ENCODE measurements at regions not wholly inside any gene's neighbourhood (a gene's known extent, or its start where the extent isn't known, plus 50 kb on each side); places are given as distances from the start of the nearest gene placed in this dataset.

DNA sequence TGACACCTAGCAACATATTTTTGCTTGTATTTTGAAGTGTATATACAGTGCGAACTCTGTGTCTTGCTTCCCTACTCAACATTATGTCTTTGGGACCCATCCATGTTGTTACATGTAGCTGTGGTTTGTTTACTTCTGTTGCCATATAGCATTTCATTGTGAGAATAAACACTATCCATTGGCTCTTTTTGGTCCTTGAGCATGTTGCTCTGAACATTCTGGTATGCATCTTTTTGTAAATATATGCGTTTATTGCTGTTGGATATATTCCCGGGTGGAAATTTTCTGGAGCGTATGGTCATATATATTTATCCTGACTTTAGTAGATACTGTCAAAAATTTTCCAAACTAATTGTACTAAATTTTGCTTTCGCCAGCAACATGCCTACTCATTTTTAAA is 222.5 kb upstream of the SPTLC3 start:
- no peaks in the 10 kb centered on the region for H4K20me1 ChIP-seq (ENCODE audit: control insufficient read depth, insufficient read depth, low read depth, low read length)
- H3K27me3 ChIP-seq (ENCODE audit: control insufficient read depth, low read length), result no peaks in the 10 kb centered on the region
- H3K27ac ChIP-seq (ENCODE audit: low read depth, low read length), result no peak overlapping the region
- H3K4me2 ChIP-seq (ENCODE audit: low read length), result no peak overlapping the region
- no peaks in the 10 kb centered on the region for H3K79me2 ChIP-seq (ENCODE audit: control insufficient read depth, low read length)
- no peaks in the 10 kb centered on the region for H3K9me2 ChIP-seq (replicated peaks; ENCODE audit: control insufficient read depth, low read length)
- H3K36me3 ChIP-seq (ENCODE audit: control insufficient read depth, low read length), result no peaks in the 10 kb centered on the region
- H3K9me3 ChIP-seq (ENCODE audit: control insufficient read depth, insufficient read depth, low read length), result no peaks in the 10 kb centered on the region
- TF ChIP-seq CTCF (IDR thresholded peaks at IDR 0.05; ENCODE audit: low read depth, low read length, poor library complexity, severe bottlenecking) (no peak), EZH2phosphoT487 (IDR thresholded peaks at IDR 0.05; ENCODE audit: borderline replicate concordance, low read length) (no peak)
- no peak overlapping the region for H3K4me3 ChIP-seq (ENCODE audit: low read length)
- H3K4me1 ChIP-seq (ENCODE audit: control insufficient read depth, low read length), result no peaks in the 10 kb centered on the region
- no peaks in the 10 kb centered on the region for H3F3A ChIP-seq (ENCODE audit: control insufficient read depth, insufficient read depth)

DNA sequence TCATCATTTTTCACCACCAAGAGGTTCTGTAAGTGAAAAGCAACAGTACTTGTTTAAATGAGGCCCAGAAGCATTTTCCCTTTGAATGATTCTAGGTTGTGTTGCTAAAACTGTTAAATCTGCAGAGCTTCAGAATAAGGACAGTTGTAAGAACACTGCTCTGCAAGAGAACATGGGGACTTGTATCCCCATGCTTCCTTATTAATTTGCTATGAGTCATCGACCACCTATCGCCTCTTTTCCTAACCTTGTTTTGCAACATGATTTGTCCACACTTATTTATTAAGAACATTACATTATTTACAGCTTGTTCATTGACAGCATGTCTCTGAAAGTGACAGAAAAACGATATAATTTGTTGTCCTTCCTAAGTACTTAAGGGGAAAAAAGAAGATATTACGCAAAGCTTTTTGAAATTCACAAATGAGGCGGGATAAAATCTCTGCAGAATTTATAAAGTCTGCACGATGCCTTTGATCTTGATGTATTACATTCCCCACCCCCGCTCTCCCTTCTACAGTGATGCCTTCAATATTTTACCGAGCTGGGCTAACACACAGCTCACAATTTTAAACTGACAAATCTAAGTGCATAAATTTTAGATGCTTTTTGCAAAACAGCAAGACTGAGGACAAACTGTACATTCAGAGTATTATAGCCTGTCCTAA is 220.0 kb upstream of the SPTLC3 start:
- Histone ChIP-seq H3K27me3 (ENCODE audit: control insufficient read depth, low read length) (no peaks in the 10 kb centered on the region), H3K4me1 (ENCODE audit: control insufficient read depth, low read length) (no peaks in the 10 kb centered on the region)

GRCh38 chr20:12790859-12791258 is 217.9 kb upstream of the SPTLC3 start:
- no peaks in the 10 kb centered on the region for H3F3A ChIP-seq (ENCODE audit: control insufficient read depth, insufficient read depth)
- TF ChIP-seq CTCF (IDR thresholded peaks at IDR 0.05; ENCODE audit: low read depth, low read length, poor library complexity, severe bottlenecking), result no peak
- no peak for TF ChIP-seq EZH2phosphoT487 (IDR thresholded peaks at IDR 0.05; ENCODE audit: borderline replicate concordance, low read length)
- no peak overlapping the region for H3K4me3 ChIP-seq (ENCODE audit: low read length)
- H4K20me1 ChIP-seq (ENCODE audit: control insufficient read depth, insufficient read depth, low read depth, low read length), result no peaks in the 10 kb centered on the region
- H3K9me3 ChIP-seq (ENCODE audit: control insufficient read depth, insufficient read depth, low read length), result no peaks in the 10 kb centered on the region
- no peak overlapping the region for H3K4me2 ChIP-seq (ENCODE audit: low read length)
- no peak overlapping the region for H3K27ac ChIP-seq (ENCODE audit: low read depth, low read length)
- no peaks in the 10 kb centered on the region for H3K27me3 ChIP-seq (ENCODE audit: control insufficient read depth, low read length)
- no peaks in the 10 kb centered on the region for H3K9me2 ChIP-seq (replicated peaks; ENCODE audit: control insufficient read depth, low read length)
- H3K79me2 ChIP-seq (ENCODE audit: control insufficient read depth, low read length), result no peaks in the 10 kb centered on the region
- no peaks in the 10 kb centered on the region for H3K4me1 ChIP-seq (ENCODE audit: control insufficient read depth, low read length)
- H3K36me3 ChIP-seq (ENCODE audit: control insufficient read depth, low read length), result no peaks in the 10 kb centered on the region

More for the DNA sequence above, 220.0 kb upstream of the SPTLC3 start:
- Histone ChIP-seq H3K79me2 (ENCODE audit: control insufficient read depth, low read length) (no peaks in the 10 kb centered on the region), H3K9me3 (ENCODE audit: control insufficient read depth, insufficient read depth, low read length) (no peaks in the 10 kb centered on the region), H3K9me2 (replicated peaks; ENCODE audit: control insufficient read depth, low read length) (no peaks in the 10 kb centered on the region), H3K36me3 (ENCODE audit: control insufficient read depth, low read length) (no peaks in the 10 kb centered on the region), H4K20me1 (ENCODE audit: control insufficient read depth, insufficient read depth, low read depth, low read length) (no peaks in the 10 kb centered on the region), H3K4me3 (ENCODE audit: low read length) (no peak overlapping the region), H3F3A (ENCODE audit: control insufficient read depth, insufficient read depth) (no peaks in the 10 kb centered on the region), H3K4me2 (ENCODE audit: low read length) (no peak overlapping the region), H3K27ac (ENCODE audit: low read depth, low read length) (no peak overlapping the region)
- TF ChIP-seq EZH2phosphoT487 (IDR thresholded peaks at IDR 0.05; ENCODE audit: borderline replicate concordance, low read length), result no peak
- TF ChIP-seq CTCF (IDR thresholded peaks at IDR 0.05; ENCODE audit: low read depth, low read length, poor library complexity, severe bottlenecking), result no peak

Measured in DOHH2 (cell line).